ENCODE measurements at regions not wholly inside any gene's neighbourhood (a gene's known extent, or its start where the extent isn't known, plus 50 kb on each side); places are given as distances from the start of the nearest gene placed in this dataset.
"Not testable (repeated sequence)": the region's sequence is repeated elsewhere in the genome, so short reads cannot be mapped to it uniquely, and the experiment has no call there.

GRCh38 chr21:32886339-32886738 lies 114.8 kb upstream of the PAXBP1 start:
- no peak for DNase-seq

- DNase-seq = no peak
These were observed 115.5 kb upstream of the PAXBP1 start for GRCh38 chr21:32887026-32887425.

- DNase-seq = no peak
These were observed 117.4 kb upstream of the PAXBP1 start for GRCh38 chr21:32888971-32889370.

GRCh38 chr21:32889596-32889995 lies 118.0 kb upstream of the PAXBP1 start:
- DNase-seq = no peak

- no peak for DNase-seq
These were observed 122.8 kb upstream of the PAXBP1 start for GRCh38 chr21:32894321-32894720.

GRCh38 chr21:32900814-32901213 lies 124.9 kb upstream of the OLIG2 start:
- DNase-seq = no peak

GRCh38 chr21:32907521-32907920 lies 118.2 kb upstream of the OLIG2 start:
- no peak for DNase-seq

- no peak for DNase-seq
These were observed 117.2 kb upstream of the OLIG2 start for GRCh38 chr21:32908534-32908933.

GRCh38 chr21:32909393-32909792 lies 116.3 kb upstream of the OLIG2 start:
- no peak for DNase-seq

- DNase-seq = no peak
These were observed 111.2 kb upstream of the OLIG2 start for GRCh38 chr21:32914424-32915039.

- DNase-seq = no peak
These were observed 110.6 kb upstream of the OLIG2 start for GRCh38 chr21:32915099-32915498.

GRCh38 chr21:32916088-32916487 lies 109.6 kb upstream of the OLIG2 start:
- DNase-seq = no peak

GRCh38 chr21:32916522-32917099 lies 109.1 kb upstream of the OLIG2 start:
- no peak for DNase-seq

GRCh38 chr21:32917362-32918135 lies 108.2 kb upstream of the OLIG2 start:
- no peak for DNase-seq

GRCh38 chr21:32918478-32919120 lies 107.1 kb upstream of the OLIG2 start:
- DNase-seq = no peak

GRCh38 chr21:32920474-32920873 lies 105.3 kb upstream of the OLIG2 start:
- DNase-seq = no peak

GRCh38 chr21:32921632-32922230 lies 104.0 kb upstream of the OLIG2 start:
- DNase-seq = peak; percentile 59

GRCh38 chr21:32925098-32925497 lies 100.6 kb upstream of the OLIG2 start:
- no peak for DNase-seq

- no peak for DNase-seq
These were observed 96.1 kb upstream of the OLIG2 start for GRCh38 chr21:32929633-32930038.

- no peak for DNase-seq
These were observed 95.1 kb upstream of the OLIG2 start for GRCh38 chr21:32930673-32931072.

GRCh38 chr21:32934068-32934467 lies 91.7 kb upstream of the OLIG2 start:
- not testable (repeated sequence) for DNase-seq

- DNase-seq = no peak
These were observed 90.9 kb upstream of the OLIG2 start for GRCh38 chr21:32934829-32935228.

Data from activated CD4-positive, CD25-positive, alpha-beta regulatory T cell treated with anti-CD3 and anti-CD28 coated beads, Interleukin-2, amount 50 U/mL, for 72 hours (primary cell).